HepG2 (cell line): ENCODE measurements at regions not wholly inside any gene's neighbourhood (a gene's known extent, or its start where the extent isn't known, plus 50 kb on each side); places are given as distances from the start of the nearest gene placed in this dataset.

Experiments used
- NR3C1 ChIP-seq: sonication (generic); formaldehyde crosslinking; IDR thresholded peaks from 2 replicates; pipeline ENCODE4 v1.4.0; 2020; ENCODE audit warnings: missing genetic modification reagents
- ZBTB33 ChIP-seq: sonication (generic); formaldehyde crosslinking; IDR thresholded peaks from 2 replicates; pipeline ENCODE4 v1.4.0; 2020; ENCODE audit warnings: missing genetic modification reagents

- TF ChIP-seq NR3C1 (CRISPR knock-in tag) (no peak), ZBTB33 (CRISPR knock-in tag) (no peak)
Measured at GRCh38 chr12:25796523-25797000, 161.9 kb upstream of the RASSF8 start.
